HAP-1 (cell line): ENCODE measurements at regions not wholly inside any gene's neighbourhood (a gene's known extent, or its start where the extent isn't known, plus 50 kb on each side); places are given as distances from the start of the nearest gene placed in this dataset.

Experiments used
- DNase-seq, 2 experiments: peaks; one replicate each; pipeline ENCODE4 v3.0.0-alpha.2; 2016 to 2020; ENCODE audit warnings: low spot score in 2 of 2
- H3K27me3 ChIP-seq: fragments of 250-450 bp; sonication (Bioruptor Pico); 2 replicates; pipeline ENCODE4 v1.5.1; 2020; ENCODE audit warnings: low read depth, mild to moderate bottlenecking, moderate library complexity
- H3K36me3 ChIP-seq: fragments of 250-450 bp; sonication (Bioruptor Pico); replicated peaks from 2 replicates; pipeline ENCODE4 v1.5.1; 2020; ENCODE audit warnings: mild to moderate bottlenecking
- H3K4me1 ChIP-seq: fragments of 250-450 bp; sonication (Bioruptor Pico); 2 replicates; pipeline ENCODE4 v1.5.1; 2020; ENCODE audit warnings: mild to moderate bottlenecking
- H3K4me3 ChIP-seq: fragments of 250-450 bp; sonication (Bioruptor Pico); 2 replicates; pipeline ENCODE4 v1.5.1; 2020; ENCODE audit warnings: mild to moderate bottlenecking, moderate library complexity
- H3K9me3 ChIP-seq: fragments of 250-450 bp; sonication (Bioruptor Pico); 2 replicates; pipeline ENCODE4 v1.5.1; 2020; ENCODE audit warnings: mild to moderate bottlenecking, moderate library complexity
- in situ Hi-C: fragments of 300-500 bp; cut with MboI; formaldehyde crosslinking; loops from 3 replicates; pipeline ENCODE4 v1.14.3; 2020; ENCODE audit warnings: low sequenced_read_pairs, inconsistent platforms, mixed read lengths

DNA sequence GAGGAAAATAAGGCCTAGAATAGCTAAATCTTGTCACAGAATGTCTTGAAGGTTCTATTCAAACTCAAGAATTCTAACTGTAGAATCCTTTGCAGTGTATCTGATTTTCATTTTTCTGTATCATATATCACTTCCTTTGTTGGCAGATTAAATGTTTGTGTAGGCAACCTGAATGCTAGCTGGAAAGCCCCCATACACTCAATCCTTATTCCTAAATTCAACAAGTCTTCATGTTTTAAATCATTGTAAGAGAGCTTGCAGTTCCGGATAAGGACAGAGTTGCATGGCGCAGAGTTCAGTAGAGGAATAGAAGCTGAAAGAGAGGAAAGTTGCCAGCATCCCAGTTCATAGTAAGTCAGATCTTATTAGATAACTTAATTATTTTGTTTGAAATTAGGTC lies 242.0 kb upstream of the SEMA6D start:
- Histone ChIP-seq H3K4me3 (no peak overlapping the region), H3K9me3 (no peaks in the 10 kb centered on the region), H3K36me3 (no peaks in the 10 kb centered on the region), H3K4me1 (no peaks in the 10 kb centered on the region), H3K27me3 (no peaks in the 10 kb centered on the region)
- DNase-seq = no peak
- in situ Hi-C loops = no loop called here

DNA sequence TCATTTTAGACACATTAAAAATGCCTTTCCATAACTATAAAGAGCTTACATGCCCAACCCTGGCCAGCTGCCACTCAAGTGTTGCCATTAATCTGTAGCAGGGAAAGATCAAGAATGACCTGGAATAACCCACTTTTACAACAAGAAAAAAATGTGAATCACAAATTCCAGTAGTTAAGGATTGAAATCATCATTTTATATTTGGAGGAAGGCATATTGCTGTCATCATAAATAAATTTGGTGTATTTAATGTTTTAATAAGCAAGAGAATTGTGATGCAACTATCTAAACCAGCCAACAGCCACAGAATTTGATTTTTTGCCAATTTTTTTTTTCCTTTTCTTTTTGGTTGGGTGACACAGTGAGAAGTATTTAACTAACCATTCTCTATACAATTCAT lies 240.0 kb upstream of the SEMA6D start:
- Histone ChIP-seq H3K4me1 (no peaks in the 10 kb centered on the region), H3K9me3 (no peaks in the 10 kb centered on the region), H3K36me3 (no peaks in the 10 kb centered on the region), H3K4me3 (no peak overlapping the region), H3K27me3 (no peaks in the 10 kb centered on the region)
- in situ Hi-C loops = no loop called here
- DNase-seq = no peak

DNA sequence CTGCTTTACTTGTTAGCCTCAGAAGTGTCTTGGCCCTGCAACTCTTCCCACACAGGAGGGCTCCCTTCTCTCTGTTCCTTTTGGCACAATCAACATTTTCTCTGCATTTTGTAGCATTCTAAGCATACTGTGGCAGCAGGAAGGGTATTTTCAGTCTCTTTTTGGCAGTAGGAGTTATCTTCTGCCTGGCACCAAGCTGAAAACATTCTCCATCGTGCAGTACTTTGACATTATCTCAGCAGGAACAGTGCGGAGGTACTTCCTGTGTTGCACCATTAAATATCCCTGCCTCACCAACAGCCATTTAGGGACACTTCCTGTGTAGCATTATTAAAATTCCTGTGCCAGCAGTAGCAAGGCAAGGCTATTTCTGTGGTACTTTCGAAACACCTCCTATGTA lies 233.2 kb upstream of the SEMA6D start:
- in situ Hi-C loops = no loop called here
- no peaks in the 10 kb centered on the region for H3K27me3 ChIP-seq
- no peak for DNase-seq
- no peak overlapping the region for H3K4me3 ChIP-seq
- H3K9me3 ChIP-seq = no peaks in the 10 kb centered on the region
- H3K36me3 ChIP-seq = no peaks in the 10 kb centered on the region
- H3K4me1 ChIP-seq = no peaks in the 10 kb centered on the region

DNA sequence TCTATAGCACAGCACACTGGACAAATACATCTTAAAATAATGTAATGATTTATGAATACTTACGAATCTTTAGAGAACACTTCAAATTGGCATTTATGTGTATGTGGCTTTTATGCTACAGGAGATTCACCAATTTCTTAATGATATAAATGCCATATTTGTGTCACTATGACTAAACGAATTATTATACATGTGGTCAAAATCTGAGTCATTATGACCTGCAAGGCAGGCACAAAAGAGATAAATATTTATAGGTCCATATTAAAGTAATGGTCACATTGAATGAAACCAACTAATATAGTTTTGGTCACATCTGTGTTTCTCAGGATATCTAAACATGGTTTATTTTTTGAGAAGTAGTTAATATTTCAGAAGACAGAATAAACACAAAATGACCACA lies 232.3 kb upstream of the SEMA6D start:
- Histone ChIP-seq H3K4me3 (no peak overlapping the region), H3K27me3 (no peaks in the 10 kb centered on the region), H3K4me1 (no peaks in the 10 kb centered on the region), H3K36me3 (no peaks in the 10 kb centered on the region), H3K9me3 (no peaks in the 10 kb centered on the region)
- no peak for DNase-seq
- in situ Hi-C loops = no loop called here

DNA sequence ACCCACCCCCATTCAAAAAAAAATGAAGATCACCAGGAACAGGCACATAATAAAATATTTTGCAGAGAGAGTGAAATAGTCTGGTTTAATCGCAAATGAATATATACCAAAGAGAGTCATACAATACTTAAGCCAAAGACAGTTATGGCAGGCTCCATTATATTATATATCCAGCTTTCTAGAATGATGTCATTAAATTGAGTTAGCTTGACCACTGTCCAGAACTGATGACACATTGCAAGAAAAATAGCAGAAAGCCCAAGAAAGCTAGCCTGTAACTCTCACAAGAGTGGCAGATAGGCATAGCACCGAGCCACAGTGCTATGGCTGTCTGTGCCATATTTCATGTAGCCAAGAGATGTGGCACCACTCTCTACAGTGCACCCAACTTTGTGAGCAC lies 231.9 kb upstream of the SEMA6D start:
- no peaks in the 10 kb centered on the region for H3K27me3 ChIP-seq
- H3K4me3 ChIP-seq = no peak overlapping the region
- in situ Hi-C loops = no loop called here
- H3K36me3 ChIP-seq = no peaks in the 10 kb centered on the region
- no peaks in the 10 kb centered on the region for H3K9me3 ChIP-seq
- no peaks in the 10 kb centered on the region for H3K4me1 ChIP-seq
- no peak for DNase-seq

DNA sequence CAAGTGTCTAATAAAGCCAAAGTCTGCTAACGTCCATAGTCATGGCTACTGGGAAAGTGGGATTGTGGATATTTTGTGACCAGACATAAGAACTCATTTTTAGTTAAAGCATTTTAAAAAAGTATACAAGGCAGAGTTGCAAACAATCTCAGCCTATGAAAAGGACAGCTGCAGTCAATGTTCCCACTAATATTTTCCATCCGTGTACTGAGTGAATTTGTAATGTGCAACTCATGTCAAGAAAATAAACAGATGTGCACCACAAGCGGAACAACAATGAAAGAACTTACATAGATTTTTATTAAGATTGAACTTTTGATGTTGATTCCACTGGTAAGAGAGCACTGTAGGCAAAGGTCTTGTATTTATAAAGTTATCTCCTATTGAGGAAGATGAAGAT lies 231.3 kb upstream of the SEMA6D start:
- H3K4me1 ChIP-seq = no peaks in the 10 kb centered on the region
- no peaks in the 10 kb centered on the region for H3K27me3 ChIP-seq
- no peaks in the 10 kb centered on the region for H3K9me3 ChIP-seq
- in situ Hi-C loops = no loop called here
- H3K36me3 ChIP-seq = no peaks in the 10 kb centered on the region
- H3K4me3 ChIP-seq = no peak overlapping the region
- DNase-seq = no peak

DNA sequence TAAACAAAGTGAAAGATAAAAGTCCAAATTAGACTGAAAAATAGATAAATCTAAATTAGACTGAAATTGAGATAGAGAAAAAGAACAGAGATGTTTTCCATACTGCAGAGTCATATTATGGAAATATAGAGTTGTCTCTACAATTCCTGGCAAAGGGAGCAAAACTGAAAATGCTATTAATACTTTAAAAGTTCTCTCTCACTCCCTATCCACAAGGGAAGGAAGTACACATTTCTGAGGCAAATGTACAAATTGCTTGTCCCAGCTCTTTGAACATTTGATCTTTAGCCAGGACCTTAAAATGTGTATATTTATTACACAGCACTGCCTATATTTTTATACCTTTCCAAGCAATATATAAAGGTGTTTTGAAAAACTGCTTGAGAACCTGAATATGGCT lies 225.1 kb upstream of the SEMA6D start:
- Histone ChIP-seq H3K4me3 (no peak overlapping the region), H3K4me1 (no peaks in the 10 kb centered on the region), H3K9me3 (no peaks in the 10 kb centered on the region), H3K36me3 (no peaks in the 10 kb centered on the region), H3K27me3 (no peaks in the 10 kb centered on the region)
- in situ Hi-C loops = no loop called here
- no peak for DNase-seq

DNA sequence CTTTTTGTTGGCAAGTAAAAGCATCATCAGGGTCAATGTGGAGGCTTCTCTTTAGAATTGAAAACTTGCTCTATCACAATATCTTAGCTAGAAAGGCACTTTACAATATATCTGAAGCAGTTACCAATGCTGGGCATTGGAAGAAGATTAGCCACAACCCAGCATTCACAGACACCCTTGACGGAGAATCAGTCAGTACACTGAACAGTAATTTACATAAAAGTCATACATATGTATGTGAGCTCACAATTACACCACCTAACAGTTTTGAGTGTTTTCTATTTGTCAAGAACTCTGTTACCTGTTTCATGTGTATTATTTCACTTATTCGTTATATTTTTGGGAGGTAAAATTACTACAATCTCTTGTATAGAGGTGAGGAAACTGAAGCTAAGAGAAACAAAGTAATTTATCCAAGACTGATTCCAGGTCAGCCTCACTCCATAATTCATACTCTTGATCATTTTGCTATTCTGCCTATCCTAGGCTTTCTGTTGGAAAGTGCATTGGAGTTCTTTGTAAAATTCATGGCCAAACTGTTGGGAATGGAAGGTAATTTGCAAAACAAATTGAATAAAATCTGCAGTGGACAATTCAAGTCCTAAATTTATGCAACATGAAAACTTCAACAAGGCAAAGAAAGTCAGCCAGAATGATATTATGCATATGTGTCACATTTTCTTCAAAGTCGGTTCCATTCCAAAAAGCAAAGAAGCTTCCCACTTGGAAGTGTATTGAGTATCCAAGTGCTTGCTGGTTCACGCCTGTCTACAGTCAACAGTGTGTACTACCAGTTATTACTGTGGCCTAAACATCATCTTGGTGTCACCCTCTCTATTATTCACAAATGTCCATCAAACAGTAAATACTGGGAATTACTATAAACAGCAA lies 223.7 kb upstream of the SEMA6D start:
- Histone ChIP-seq H3K4me3 (no peak overlapping the region), H3K36me3 (no peaks in the 10 kb centered on the region), H3K27me3 (no peaks in the 10 kb centered on the region), H3K9me3 (no peaks in the 10 kb centered on the region), H3K4me1 (no peaks in the 10 kb centered on the region)
- in situ Hi-C loops = no loop called here
- DNase-seq = no peak

DNA sequence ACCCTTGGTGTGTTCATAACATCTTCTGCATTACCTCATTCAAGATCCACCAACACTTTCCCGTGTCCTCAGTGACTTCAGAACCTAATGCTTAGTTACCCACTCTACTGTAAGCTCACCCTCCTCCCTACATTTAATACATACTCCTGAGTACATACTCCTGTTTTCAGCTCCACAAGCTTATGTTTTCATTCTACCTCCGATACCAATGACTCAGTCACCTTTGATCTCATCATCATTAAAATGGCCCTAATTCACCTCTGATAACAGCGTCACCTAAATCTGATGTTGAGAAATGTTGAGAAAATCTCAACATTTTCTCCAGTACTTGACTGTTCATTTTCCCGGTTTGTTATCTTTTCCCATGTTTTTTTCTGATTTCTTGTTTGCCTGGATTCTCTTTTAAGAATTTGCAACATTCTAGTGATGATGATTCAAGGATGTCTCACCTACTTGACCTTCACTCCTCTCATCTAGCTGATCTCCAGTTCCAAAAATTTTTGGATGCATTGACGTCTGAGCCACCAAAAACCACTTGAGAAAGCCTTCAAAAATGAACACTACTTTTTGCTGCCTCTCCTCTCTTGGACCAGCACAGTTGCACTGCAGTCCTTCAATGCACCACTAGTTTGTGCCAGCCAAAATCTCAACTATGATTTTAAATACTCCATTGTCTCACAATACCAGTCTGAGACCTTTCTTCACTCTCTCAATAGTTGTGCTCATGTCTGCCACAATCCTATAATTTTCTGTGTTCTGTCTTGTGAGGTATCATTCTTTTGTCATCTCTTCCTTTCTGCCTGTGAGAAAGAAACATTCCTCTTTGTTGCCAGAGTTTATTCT lies 220.7 kb upstream of the SEMA6D start:
- no peak overlapping the region for H3K4me3 ChIP-seq
- H3K4me1 ChIP-seq = no peaks in the 10 kb centered on the region
- no peaks in the 10 kb centered on the region for H3K27me3 ChIP-seq
- H3K36me3 ChIP-seq = no peaks in the 10 kb centered on the region
- no peaks in the 10 kb centered on the region for H3K9me3 ChIP-seq
- in situ Hi-C loops = no loop called here
- DNase-seq = no peak

DNA sequence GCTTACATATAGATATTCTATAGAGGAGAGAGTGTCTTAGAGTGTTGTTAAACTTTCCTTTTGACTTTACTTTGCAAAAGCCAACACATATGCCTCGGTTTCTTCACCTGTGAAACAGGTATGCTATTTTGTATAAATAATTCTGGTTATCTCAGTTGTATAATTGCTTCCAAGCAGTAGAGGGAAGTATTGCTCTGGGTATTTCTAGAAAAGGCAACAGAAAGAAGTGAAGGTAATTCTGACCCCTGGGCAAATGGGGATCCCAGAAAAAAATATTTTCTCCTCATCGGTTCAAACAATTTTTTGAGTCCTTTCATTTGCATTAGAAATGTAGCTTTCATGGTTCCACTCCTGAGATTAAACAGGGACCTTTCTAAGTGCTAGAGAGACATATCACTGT lies 216.5 kb upstream of the SEMA6D start:
- no peak overlapping the region for H3K4me3 ChIP-seq
- DNase-seq = no peak
- H3K27me3 ChIP-seq = no peaks in the 10 kb centered on the region
- H3K36me3 ChIP-seq = no peaks in the 10 kb centered on the region
- no peaks in the 10 kb centered on the region for H3K4me1 ChIP-seq
- H3K9me3 ChIP-seq = no peaks in the 10 kb centered on the region
- in situ Hi-C loops = no loop called here

DNA sequence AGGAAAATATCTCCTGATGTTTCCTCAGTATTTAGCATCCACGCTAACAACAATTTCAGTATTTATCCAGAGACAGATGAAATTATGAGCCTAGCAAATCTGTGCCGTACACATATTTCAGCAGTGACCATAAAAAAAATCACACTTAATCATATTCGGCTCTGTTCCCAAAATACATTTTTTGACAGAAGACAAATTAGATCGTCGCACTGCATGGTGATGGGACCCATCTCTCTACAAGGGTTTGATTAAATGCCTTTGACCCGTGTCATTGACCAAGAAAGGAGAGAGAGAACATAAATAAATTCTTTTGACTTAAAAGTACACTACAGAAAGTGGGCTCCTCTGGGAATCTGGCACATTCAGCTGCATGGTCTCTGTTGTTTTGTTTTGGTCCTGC lies 215.3 kb upstream of the SEMA6D start:
- in situ Hi-C loops = no loop called here
- Histone ChIP-seq H3K9me3 (no peaks in the 10 kb centered on the region), H3K4me1 (no peaks in the 10 kb centered on the region), H3K36me3 (no peaks in the 10 kb centered on the region), H3K27me3 (no peaks in the 10 kb centered on the region), H3K4me3 (no peak overlapping the region)
- no peak for DNase-seq

DNA sequence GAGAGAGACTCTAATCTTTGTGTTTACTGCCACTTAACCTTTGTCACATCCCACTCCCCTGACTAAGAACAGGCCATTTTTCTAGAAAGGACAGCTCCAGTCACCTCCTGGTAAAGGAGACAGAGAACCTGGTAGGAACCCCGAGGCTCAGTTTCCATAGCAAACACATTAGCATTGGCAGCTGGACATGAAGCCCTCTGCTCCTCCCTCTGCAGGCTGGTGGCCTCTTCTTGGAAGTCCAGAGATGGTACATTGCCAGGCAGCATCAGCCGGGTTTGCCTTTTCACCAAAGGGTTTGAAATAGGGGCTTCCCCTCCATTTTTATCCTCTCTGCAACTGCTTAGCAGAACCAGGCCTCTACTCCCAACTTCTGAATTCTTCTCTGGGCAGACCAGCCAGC lies 213.4 kb upstream of the SEMA6D start:
- in situ Hi-C loops = no loop called here
- no peak for DNase-seq
- Histone ChIP-seq H3K36me3 (no peaks in the 10 kb centered on the region), H3K4me1 (no peaks in the 10 kb centered on the region), H3K4me3 (no peak overlapping the region), H3K27me3 (no peaks in the 10 kb centered on the region), H3K9me3 (no peaks in the 10 kb centered on the region)

DNA sequence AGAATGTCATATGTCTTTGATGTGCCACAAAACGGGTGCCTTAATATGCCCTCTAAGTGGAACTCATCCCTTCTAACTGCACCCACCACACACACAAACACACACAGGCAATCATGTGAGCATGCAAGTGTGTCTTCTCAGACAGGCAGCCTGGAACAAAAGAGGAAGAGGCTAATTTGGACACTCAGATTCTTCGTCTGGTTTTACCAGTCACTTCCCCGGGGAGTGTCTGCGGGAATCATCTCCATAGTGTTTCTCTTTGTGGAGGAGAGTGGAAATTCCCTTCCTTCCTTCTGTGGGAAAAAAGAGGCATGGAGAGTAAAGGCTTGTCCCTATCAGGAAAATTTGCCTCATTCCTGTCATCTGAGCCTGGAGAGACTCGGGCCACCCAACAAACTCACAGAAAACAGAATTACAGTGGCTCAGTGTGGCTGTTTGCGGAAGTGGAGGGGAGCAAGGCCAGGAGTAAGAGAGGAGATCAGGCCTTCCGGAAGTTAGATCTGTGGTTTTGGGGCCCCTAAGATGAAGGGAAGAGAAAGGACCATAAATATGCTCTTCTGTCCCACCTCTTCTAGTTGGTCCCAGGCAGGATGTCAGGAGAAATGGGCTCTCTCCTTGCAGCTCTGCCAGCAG lies 212.6 kb upstream of the SEMA6D start:
- in situ Hi-C loops = no loop called here
- no peaks in the 10 kb centered on the region for H3K36me3 ChIP-seq
- H3K4me1 ChIP-seq = no peaks in the 10 kb centered on the region
- DNase-seq = no peak
- no peaks in the 10 kb centered on the region for H3K9me3 ChIP-seq
- H3K4me3 ChIP-seq = no peak overlapping the region
- H3K27me3 ChIP-seq = no peaks in the 10 kb centered on the region

DNA sequence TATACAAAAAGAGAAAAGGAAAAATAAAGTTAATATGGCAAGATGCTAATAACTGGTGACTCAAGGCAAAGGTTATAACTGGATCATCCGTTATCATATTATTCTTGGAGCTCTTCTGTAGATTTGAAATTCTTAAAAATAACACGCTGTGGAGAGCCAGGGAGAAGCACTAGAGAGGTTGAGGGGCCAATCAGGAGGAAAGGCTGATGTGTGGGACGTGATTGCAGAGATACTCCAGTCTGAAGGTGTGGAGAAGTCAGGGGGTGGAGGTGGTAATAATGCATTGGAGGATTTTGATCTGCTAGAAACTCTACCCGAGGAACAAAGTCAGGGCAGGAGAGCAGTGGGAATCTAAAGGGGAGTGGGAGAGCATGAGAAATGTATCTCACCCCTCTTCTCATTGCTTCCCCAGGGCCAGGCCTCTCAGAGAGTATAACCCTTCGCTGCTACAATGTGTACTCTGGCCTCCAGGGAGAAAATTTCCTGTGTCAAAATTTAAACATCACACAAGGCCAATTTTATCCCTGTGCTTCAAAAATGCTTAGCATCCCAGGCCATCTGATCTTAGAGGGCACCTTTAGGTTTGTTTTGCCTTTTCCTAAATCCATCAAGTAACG lies 211.5 kb upstream of the SEMA6D start:
- Histone ChIP-seq H3K4me3 (no peak overlapping the region), H3K4me1 (no peaks in the 10 kb centered on the region)

More for the DNA sequence above, 211.5 kb upstream of the SEMA6D start:
- DNase-seq = no peak
- no peaks in the 10 kb centered on the region for H3K9me3 ChIP-seq
- no peaks in the 10 kb centered on the region for H3K27me3 ChIP-seq
- in situ Hi-C loops = no loop called here
- H3K36me3 ChIP-seq = no peaks in the 10 kb centered on the region
